ENCODE measurements at regions not wholly inside any gene's neighbourhood (a gene's known extent, or its start where the extent isn't known, plus 50 kb on each side); places are given as distances from the start of the nearest gene placed in this dataset.

DNA sequence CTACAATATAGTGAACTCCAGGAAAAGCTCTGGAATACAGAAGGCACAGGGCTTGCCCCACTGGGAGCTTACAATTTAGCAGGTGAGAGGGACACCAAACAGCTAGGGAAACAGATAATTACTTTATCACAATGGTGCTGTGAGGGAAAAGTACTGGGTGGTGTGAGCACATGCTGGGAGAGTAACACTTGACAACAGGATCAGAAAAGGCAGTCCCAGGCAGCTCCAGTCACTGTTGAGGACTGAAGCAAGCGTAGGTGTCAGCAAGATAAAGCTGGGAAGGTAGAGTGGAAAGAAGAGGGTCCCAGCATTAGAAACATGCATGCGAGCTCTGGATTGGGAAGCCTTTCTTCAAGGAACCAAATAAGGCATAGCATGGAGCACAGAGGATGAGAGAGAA is 296.0 kb downstream of the ATPSCKMT start:
- H4K8ac ChIP-seq (replicated peaks; ENCODE audit: insufficient read length, low read depth, low read length) = no peak overlapping the region
- no CpG with 5 or more reads among the region's 2 CpGs for WGBS (ENCODE audit: extremely low coverage, insufficient read length, low lambda C conversion rate)
- no peak overlapping the region for H4K91ac ChIP-seq (ENCODE audit: insufficient read length, low read depth, low read length)
- H3K79me1 ChIP-seq (ENCODE audit: insufficient read depth, low read depth, low read length, poor library complexity, severe bottlenecking) = no peaks in the 10 kb centered on the region
- no peaks in the 10 kb centered on the region for H3K27me3 ChIP-seq (ENCODE audit: insufficient read depth, low read length)
- H3K9ac ChIP-seq (ENCODE audit: extremely low read depth, insufficient read length, low read length) = no peak overlapping the region
- H2AK5ac ChIP-seq (ENCODE audit: insufficient read length, low read length) = no peak overlapping the region
- H2BK120ac ChIP-seq (ENCODE audit: low read depth, low read length, poor library complexity, severe bottlenecking) = no peak overlapping the region
- H3K23me2 ChIP-seq (ENCODE audit: insufficient read length, low read depth, low read length, poor library complexity, severe bottlenecking) = no peaks in the 10 kb centered on the region
- H3T11ph ChIP-seq (ENCODE audit: low read length) = no peak overlapping the region
- Mint-ChIP-seq H3K4me1 (peaks cover 13 to 23% of the 10 kb centered on the region in 2 experiments), H3K9me3 (no peaks in the 10 kb centered on the region; a peak in 1 of 5 replicates), H3K36me3 (ENCODE audit: insufficient read depth in 1 of 3, low read depth in 3 of 3) (no peaks in the 10 kb centered on the region), H3K27me3 (ENCODE audit: low read depth) (no peaks in the 10 kb centered on the region), H3K4me3 (no peak overlapping the region), H3K27ac (no peak overlapping the region)
- TF ChIP-seq, protein P1, sequence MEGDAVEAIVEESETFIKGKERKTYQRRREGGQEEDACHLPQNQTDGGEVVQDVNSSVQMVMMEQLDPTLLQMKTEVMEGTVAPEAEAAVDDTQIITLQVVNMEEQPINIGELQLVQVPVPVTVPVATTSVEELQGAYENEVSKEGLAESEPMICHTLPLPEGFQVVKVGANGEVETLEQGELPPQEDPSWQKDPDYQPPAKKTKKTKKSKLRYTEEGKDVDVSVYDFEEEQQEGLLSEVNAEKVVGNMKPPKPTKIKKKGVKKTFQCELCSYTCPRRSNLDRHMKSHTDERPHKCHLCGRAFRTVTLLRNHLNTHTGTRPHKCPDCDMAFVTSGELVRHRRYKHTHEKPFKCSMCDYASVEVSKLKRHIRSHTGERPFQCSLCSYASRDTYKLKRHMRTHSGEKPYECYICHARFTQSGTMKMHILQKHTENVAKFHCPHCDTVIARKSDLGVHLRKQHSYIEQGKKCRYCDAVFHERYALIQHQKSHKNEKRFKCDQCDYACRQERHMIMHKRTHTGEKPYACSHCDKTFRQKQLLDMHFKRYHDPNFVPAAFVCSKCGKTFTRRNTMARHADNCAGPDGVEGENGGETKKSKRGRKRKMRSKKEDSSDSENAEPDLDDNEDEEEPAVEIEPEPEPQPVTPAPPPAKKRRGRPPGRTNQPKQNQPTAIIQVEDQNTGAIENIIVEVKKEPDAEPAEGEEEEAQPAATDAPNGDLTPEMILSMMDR (conservative IDR thresholded peaks at IDR 0.05) = no peak
- no peak overlapping the region for H3K18ac ChIP-seq (ENCODE audit: insufficient read length, low read depth, low read length)
- H3K9me3 ChIP-seq (ENCODE audit: control insufficient read depth, low read depth, low read length) = no peaks in the 10 kb centered on the region
- no peak overlapping the region for H3K4me2 ChIP-seq (ENCODE audit: insufficient read depth, insufficient read length, low read length)
- H3K4ac ChIP-seq (ENCODE audit: low read depth, low read length) = no peak overlapping the region
- DNase-seq = no peak
- no peaks in the 10 kb centered on the region for H3K4me1 ChIP-seq (ENCODE audit: insufficient read depth, low read length)
- no peak overlapping the region for H2AFZ ChIP-seq (ENCODE audit: low read length)
- no peaks in the 10 kb centered on the region for H4K20me1 ChIP-seq (ENCODE audit: control insufficient read depth, insufficient read depth, insufficient read length)
- no peak overlapping the region for H3K14ac ChIP-seq (ENCODE audit: insufficient read depth, low read length)
- no peak overlapping the region for H2BK12ac ChIP-seq (ENCODE audit: insufficient read length, low read depth, low read length)
- H3K79me2 ChIP-seq (ENCODE audit: insufficient read depth, low read length) = no peaks in the 10 kb centered on the region
- H2BK15ac ChIP-seq (ENCODE audit: low read depth, low read length) = no peak overlapping the region
- H3K27ac ChIP-seq (ENCODE audit: insufficient read length, low read depth, low read length) = no peak overlapping the region
- no peak overlapping the region for H2BK20ac ChIP-seq (ENCODE audit: low read depth, low read length, poor library complexity, severe bottlenecking)
- no peak overlapping the region for H3K23ac ChIP-seq (ENCODE audit: insufficient read length, low read depth, low read length)
- no peak overlapping the region for H2BK5ac ChIP-seq (ENCODE audit: insufficient read length, low read length)
- H4K5ac ChIP-seq (ENCODE audit: insufficient read length, low read depth, low read length) = no peak overlapping the region
- no peak overlapping the region for H3K56ac ChIP-seq (ENCODE audit: insufficient read length, low read depth, low read length)
